ENCODE measurements at regions not wholly inside any gene's neighbourhood (a gene's known extent, or its start where the extent isn't known, plus 50 kb on each side); places are given as distances from the start of the nearest gene placed in this dataset.

DNA sequence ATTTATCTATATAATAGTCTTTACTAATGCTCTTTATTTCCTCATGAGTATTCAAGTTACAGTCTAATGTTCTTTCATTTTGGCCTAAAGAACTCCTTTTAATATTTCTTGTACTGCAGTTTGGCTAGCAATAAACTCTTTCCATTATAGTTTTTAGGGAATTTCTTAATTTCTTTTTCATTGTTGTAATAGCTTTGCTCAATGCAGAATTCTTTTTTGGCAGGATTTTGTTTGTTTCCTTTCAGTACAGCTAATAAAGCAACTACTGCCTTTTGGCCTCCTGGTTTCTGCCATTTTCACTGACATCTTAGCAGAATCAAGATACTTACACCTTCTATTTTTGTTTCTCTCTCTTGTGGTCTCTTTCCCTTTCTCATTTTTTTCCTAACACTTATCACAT is 390.4 kb upstream of the RGPD4 start:
- H3K36me3 ChIP-seq (replicated peaks), result no peaks in the 10 kb centered on the region
- in situ Hi-C loops (cut with MboI; ENCODE audit: low sequenced_read_pairs), result no loop called here
- no peak overlapping the region for H3K4me3 ChIP-seq
- H3K9me3 ChIP-seq, result no peaks in the 10 kb centered on the region
- H3K4me1 ChIP-seq, result no peaks in the 10 kb centered on the region
- no peaks in the 10 kb centered on the region for H3K27me3 ChIP-seq (ENCODE audit: low read depth)
- no peak for DNase-seq (ENCODE audit: low spot score in 2 of 2)

DNA sequence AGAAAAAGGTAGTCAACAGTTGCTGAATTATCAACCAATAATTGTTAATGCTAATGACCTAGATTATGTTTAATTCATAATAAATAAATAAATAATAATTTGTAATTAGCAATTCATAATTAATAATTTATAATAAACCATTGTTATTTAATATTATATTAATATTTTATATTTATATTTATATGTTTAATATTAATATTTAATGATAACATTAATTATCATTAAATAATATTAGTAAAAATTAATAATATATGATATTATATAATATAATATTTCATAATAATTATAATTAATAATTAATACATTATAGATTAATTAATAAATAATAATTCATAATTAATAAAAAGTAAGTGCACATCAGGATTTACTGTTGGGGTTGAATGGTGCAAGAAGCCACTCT is 389.4 kb upstream of the RGPD4 start:
- Histone ChIP-seq H3K4me3 (no peak overlapping the region), H3K27me3 (ENCODE audit: low read depth) (no peaks in the 10 kb centered on the region), H3K36me3 (replicated peaks) (no peaks in the 10 kb centered on the region), H3K4me1 (no peaks in the 10 kb centered on the region), H3K9me3 (no peaks in the 10 kb centered on the region)
- no peak for DNase-seq (ENCODE audit: low spot score in 2 of 2)
- in situ Hi-C loops (cut with MboI; ENCODE audit: low sequenced_read_pairs), result no loop called here

DNA sequence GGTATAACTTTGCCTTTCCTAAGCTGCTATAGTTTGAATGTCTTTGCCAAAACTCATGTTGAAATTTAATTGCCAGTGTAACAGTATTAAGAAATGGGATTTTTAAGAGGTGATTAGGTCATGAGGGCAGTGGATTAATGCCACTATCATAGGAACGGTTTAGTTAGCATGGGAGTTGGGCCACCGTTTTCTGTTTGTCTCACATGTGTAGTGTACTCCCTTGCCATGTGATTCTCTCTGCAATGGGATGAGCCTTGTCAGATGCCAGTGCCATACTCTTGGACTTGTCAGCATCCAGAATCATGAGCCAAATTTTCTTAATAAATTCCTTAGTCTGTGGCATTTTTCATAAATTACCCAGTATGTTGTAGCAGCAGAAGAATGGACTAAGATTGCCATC is 388.9 kb upstream of the RGPD4 start:
- no peak for DNase-seq (ENCODE audit: low spot score in 2 of 2)
- Histone ChIP-seq H3K27me3 (ENCODE audit: low read depth) (no peaks in the 10 kb centered on the region), H3K4me1 (no peaks in the 10 kb centered on the region), H3K36me3 (replicated peaks) (no peaks in the 10 kb centered on the region), H3K9me3 (no peaks in the 10 kb centered on the region), H3K4me3 (no peak overlapping the region)
- in situ Hi-C loops (cut with MboI; ENCODE audit: low sequenced_read_pairs), result no loop called here

DNA sequence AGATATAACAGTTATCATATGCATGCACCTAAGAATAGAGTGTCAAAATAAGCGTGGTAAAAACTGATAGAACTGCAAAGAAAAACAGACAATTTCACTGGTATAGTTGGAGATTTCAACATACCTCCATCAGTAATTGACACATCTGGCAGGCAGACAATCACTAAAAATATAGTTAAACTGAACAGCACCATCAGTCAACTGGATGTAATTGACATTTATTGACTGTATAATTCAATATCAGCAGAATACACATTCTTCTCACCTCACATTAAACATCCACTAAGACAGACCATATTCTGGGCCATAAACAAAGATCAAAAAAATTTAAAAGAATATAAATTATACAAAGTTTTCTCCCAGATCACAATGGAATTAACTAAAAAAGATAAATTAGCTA is 378.5 kb upstream of the RGPD4 start:
- H3K4me1 ChIP-seq, result no peaks in the 10 kb centered on the region
- no peak overlapping the region for H3K4me3 ChIP-seq
- no peaks in the 10 kb centered on the region for H3K27me3 ChIP-seq (ENCODE audit: low read depth)
- H3K9me3 ChIP-seq, result no peaks in the 10 kb centered on the region; the same call in 1 of the 2 replicates
- no peak for DNase-seq (ENCODE audit: low spot score in 2 of 2)
- no peaks in the 10 kb centered on the region for H3K36me3 ChIP-seq (replicated peaks)
- in situ Hi-C loops (cut with MboI; ENCODE audit: low sequenced_read_pairs), result no loop called here

DNA sequence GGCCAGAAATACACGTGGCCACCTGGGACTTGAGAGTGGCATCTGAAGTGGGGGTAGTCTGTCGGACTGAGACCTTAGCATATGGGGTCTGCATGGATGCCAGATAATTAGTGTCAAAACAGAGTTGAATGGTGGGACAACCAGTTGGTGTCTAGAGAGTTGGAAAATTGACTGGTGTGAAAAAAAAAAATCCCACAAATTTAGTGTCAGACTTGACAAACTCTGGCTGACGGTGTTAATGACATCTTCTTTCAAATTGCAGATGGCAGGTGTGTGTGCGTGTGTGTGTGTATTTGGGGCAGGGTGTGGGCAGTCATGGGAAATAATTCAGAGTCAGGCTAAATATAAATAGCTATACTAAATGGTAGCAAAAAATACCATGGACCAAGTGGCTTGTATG is 365.4 kb upstream of the RGPD4 start:
- no peaks in the 10 kb centered on the region for H3K9me3 ChIP-seq
- H3K27me3 ChIP-seq (ENCODE audit: low read depth), result no peaks in the 10 kb centered on the region
- H3K36me3 ChIP-seq (replicated peaks), result no peaks in the 10 kb centered on the region
- H3K4me3 ChIP-seq, result no peak overlapping the region
- H3K4me1 ChIP-seq, result no peaks in the 10 kb centered on the region
- no peak for DNase-seq (ENCODE audit: low spot score in 2 of 2)
- in situ Hi-C loops (cut with MboI; ENCODE audit: low sequenced_read_pairs), result no loop called here

DNA sequence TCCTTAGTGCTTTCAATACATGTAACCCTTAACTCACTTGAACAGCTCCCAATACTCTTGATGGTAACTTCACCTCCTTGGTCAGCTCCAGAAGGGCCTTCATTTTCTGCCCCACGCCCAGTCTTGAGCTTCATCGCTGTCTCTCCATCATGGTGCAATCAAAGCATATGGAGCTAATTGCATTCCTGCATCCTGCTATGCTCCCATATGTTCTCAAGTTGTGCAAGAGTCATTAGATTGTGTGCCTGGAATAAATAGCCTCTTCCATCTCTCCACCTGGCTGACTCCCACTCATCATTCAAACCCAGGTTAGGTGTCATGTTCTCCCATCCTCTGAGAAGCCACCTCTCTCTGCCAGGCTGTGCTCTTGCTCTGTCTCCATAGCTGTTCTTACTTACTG is 364.5 kb upstream of the RGPD4 start:
- no peak overlapping the region for H3K4me3 ChIP-seq
- in situ Hi-C loops (cut with MboI; ENCODE audit: low sequenced_read_pairs), result no loop called here
- DNase-seq (ENCODE audit: low spot score in 2 of 2), result no peak
- no peaks in the 10 kb centered on the region for H3K36me3 ChIP-seq (replicated peaks)
- H3K27me3 ChIP-seq (ENCODE audit: low read depth), result no peaks in the 10 kb centered on the region
- H3K4me1 ChIP-seq, result no peaks in the 10 kb centered on the region
- H3K9me3 ChIP-seq, result no peaks in the 10 kb centered on the region

DNA sequence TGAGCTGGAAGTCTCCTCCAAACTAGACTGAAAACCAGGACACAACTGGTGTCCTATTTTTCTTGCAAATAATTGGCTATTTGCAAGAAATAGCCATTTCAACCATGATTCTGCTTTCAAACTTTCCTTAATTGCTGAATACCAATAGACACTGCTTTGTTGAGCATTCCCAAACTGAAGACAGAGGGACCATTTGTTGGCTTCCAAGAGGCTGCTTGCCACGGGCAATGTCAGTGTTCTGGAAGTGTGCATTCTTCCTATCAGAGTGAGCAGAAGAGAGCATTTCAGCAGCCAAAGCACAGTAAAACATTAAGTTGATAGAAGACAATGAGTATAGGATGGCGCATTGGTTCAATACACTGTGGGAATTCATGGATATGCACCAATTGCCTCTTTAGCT is 360.5 kb upstream of the RGPD4 start:
- no peak for DNase-seq (ENCODE audit: low spot score in 2 of 2)
- Histone ChIP-seq H3K36me3 (replicated peaks) (no peaks in the 10 kb centered on the region), H3K4me3 (no peak overlapping the region), H3K9me3 (no peaks in the 10 kb centered on the region; the same call in 1 of the 2 replicates), H3K4me1 (no peaks in the 10 kb centered on the region), H3K27me3 (ENCODE audit: low read depth) (no peaks in the 10 kb centered on the region)
- in situ Hi-C loops (cut with MboI; ENCODE audit: low sequenced_read_pairs), result no loop called here

DNA sequence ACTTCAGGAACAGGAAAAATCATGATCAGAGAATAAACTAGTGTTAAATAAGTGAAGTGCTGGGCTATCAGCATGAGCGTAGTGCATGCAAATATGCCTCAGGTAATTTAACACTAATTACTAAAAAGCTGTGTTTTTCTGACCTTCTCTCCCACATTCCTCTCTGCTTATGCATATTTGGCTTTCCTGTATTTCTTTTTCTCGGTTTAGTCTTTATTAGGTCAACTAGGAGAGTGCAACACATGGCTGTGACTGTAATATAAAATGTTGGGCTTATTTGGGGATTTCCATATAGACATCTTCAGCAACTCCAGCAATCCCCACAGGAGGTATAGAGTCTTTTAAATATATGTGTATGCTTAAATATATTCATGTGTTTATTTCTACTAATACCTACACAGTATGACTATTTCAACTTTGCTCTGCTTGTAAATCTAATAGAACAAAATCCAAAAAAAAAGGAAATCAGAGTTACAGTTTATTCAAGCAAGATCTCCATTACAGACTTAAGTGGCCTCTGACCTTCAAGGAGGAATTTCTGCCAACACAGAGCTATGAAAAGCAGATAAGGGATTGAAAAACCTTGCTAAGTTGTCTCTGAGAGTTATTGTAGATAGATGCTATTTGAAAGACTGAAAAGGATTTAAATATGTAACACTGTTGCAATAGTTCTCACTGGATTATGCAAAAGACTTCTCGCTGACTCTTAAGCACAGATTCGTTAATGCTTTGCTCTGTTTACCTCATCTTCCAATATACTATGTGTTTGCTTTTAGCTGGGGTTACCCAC is 359.5 kb upstream of the RGPD4 start:
- no peak for DNase-seq (ENCODE audit: low spot score in 2 of 2)
- no peaks in the 10 kb centered on the region for H3K27me3 ChIP-seq (ENCODE audit: low read depth)
- no peaks in the 10 kb centered on the region; the same call in 1 of the 2 replicates for H3K9me3 ChIP-seq
- in situ Hi-C loops (cut with MboI; ENCODE audit: low sequenced_read_pairs), result no loop called here
- H3K36me3 ChIP-seq (replicated peaks), result no peaks in the 10 kb centered on the region
- H3K4me3 ChIP-seq, result no peak overlapping the region
- no peaks in the 10 kb centered on the region for H3K4me1 ChIP-seq

DNA sequence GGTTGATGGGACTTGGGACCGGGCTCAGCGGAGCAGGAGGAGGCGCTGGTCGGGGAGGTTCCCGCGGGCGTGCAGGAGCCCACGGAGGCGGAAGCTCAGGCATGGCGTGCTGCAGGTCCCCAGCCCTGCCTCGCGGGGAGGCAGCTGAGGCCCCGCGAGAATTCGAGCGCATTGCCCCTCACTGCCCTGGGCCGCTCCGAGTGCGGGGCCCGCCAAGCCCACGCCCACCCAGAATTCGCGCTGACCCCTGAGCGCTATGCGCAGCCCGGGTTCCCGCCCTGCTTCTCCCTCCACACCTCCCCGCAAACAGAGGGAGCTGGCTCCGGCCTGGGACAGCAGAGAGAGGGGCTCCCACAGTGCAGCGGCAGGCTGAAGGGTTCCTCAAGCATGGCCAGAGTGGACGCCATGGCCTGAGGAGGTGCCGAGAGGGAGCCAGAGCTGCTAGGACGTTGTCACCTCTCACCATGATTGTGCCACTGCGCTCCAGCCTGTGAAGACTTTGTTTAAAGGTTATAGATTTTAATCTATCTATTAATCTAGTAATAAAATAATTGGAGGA is 357.2 kb upstream of the RGPD4 start:
- Histone ChIP-seq H3K4me3 (no peak overlapping the region), H3K27me3 (ENCODE audit: low read depth) (no peaks in the 10 kb centered on the region), H3K4me1 (no peaks in the 10 kb centered on the region), H3K36me3 (replicated peaks) (no peaks in the 10 kb centered on the region), H3K9me3 (no peaks in the 10 kb centered on the region; the same call in 1 of the 2 replicates)
- in situ Hi-C loops (cut with MboI; ENCODE audit: low sequenced_read_pairs), result no loop called here
- no peak for DNase-seq (ENCODE audit: low spot score in 2 of 2)

DNA sequence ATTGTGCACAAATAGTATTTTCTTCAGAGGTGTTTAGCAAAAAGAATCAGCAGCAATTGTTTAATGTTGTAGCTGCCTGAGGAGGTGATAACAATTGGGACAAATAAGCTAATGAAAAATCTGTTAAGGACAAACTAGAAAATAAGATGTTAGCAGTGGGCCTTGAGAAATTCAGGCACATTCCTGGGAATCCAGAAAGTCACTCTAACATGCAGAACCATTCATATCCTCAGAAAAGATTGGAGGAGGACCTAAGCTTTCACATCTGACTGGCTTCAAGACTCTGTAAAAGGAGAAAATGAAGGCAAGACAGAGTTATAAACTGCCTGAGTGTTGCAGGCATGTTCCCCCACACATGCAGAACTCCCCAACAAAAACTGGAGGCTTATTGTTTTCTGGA is 353.5 kb upstream of the RGPD4 start:
- H3K4me1 ChIP-seq, result no peaks in the 10 kb centered on the region
- in situ Hi-C loops (cut with MboI; ENCODE audit: low sequenced_read_pairs), result no loop called here
- H3K27me3 ChIP-seq (ENCODE audit: low read depth), result no peaks in the 10 kb centered on the region
- H3K36me3 ChIP-seq (replicated peaks), result no peaks in the 10 kb centered on the region
- H3K4me3 ChIP-seq, result no peak overlapping the region
- H3K9me3 ChIP-seq, result no peaks in the 10 kb centered on the region; the same call in 1 of the 2 replicates
- DNase-seq (ENCODE audit: low spot score in 2 of 2), result no peak

DNA sequence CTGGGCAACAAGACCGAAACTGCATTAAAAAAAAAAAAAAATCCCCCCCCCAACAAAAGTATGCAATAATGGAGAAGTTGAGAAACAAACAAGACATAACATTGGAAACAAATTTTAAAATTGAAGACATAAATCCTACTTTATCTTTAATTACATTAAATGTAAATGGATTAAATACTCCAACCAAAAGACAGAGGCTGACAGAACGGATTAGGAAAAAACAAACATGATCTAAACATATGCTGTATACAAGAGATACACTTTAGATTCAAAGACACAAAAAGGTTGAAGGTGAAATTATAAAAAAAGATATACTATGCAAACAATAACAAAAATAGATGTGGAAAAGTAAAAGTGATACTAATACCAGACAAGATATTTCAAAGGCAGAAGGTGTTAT is 350.8 kb upstream of the RGPD4 start:
- Histone ChIP-seq H3K9me3 (no peaks in the 10 kb centered on the region; the same call in 1 of the 2 replicates), H3K4me3 (no peak overlapping the region), H3K4me1 (no peaks in the 10 kb centered on the region), H3K36me3 (replicated peaks) (no peaks in the 10 kb centered on the region), H3K27me3 (ENCODE audit: low read depth) (no peaks in the 10 kb centered on the region)
- in situ Hi-C loops (cut with MboI; ENCODE audit: low sequenced_read_pairs), result no loop called here
- no peak for DNase-seq (ENCODE audit: low spot score in 2 of 2)

DNA sequence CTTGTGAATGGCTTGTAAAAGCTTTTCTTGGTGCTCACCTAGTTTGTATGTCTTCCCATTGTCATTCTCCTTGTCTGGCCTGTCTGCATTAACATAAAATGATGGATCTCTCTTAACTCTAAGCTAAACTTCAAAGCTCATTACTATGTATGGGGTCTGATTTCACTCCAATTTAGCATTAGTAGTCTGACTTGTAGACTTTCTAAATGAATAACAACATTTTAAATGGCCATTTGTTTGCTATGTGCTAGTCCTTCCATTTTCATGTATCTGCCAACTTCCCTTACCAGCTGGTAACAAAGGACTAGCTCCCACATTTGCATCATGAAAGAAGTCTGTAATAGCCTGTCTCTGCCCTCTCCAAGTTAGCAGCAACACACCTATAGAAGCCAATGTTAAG is 324.2 kb upstream of the RGPD4 start:
- no peaks in the 10 kb centered on the region for H3K9me3 ChIP-seq
- in situ Hi-C loops (cut with MboI; ENCODE audit: low sequenced_read_pairs), result no loop called here
- no peaks in the 10 kb centered on the region for H3K36me3 ChIP-seq (replicated peaks)
- DNase-seq (ENCODE audit: low spot score in 2 of 2), result no peak
- H3K27me3 ChIP-seq (ENCODE audit: low read depth), result no peaks in the 10 kb centered on the region
- no peaks in the 10 kb centered on the region for H3K4me1 ChIP-seq
- H3K4me3 ChIP-seq, result no peak overlapping the region

DNA sequence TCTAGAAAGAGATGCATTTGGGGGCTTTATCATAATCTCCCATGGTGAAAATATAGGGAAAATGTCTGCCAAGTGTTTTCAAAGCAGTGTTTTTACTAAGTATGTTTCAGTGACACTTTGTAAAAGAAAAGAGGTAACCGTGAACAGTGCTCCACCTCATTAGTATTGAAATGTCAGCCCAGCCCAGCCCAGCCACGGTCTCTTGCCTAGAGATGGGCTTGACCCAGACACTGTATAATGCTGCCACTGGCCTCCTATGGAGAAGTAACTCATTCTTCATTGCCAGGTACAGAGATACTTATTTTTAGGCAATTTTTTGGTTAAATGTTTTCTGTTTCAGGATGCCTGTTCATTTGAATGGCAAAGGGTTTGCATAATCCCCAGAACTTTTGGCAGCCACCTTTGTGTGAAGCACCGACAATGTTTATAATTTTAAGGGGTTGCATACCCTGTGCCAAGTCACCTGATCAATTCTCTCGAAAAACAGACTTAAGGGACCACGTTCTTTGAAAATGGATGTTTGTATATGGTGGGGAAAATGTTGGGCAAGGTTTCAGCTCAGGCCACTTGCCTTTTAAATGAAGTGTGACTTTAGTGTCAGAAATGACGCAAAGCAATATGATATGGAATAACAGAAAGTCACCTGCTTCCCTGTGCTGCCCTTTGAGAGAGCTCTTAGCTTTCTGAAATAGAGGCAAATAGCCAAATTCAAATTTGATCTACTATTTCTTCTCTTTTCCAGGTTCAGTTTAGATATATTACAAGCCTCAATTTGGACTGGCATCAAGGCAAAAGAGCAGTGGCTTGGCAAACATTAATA is 314.5 kb upstream of the RGPD4 start:
- H3K4me1 ChIP-seq, result no peaks in the 10 kb centered on the region
- no peaks in the 10 kb centered on the region for H3K27me3 ChIP-seq (ENCODE audit: low read depth)
- no peak overlapping the region for H3K4me3 ChIP-seq
- no peaks in the 10 kb centered on the region for H3K36me3 ChIP-seq (replicated peaks)
- no peaks in the 10 kb centered on the region; the same call in 1 of the 2 replicates for H3K9me3 ChIP-seq
- in situ Hi-C loops (cut with MboI; ENCODE audit: low sequenced_read_pairs), result no loop called here
- DNase-seq (ENCODE audit: low spot score in 2 of 2), result no peak

DNA sequence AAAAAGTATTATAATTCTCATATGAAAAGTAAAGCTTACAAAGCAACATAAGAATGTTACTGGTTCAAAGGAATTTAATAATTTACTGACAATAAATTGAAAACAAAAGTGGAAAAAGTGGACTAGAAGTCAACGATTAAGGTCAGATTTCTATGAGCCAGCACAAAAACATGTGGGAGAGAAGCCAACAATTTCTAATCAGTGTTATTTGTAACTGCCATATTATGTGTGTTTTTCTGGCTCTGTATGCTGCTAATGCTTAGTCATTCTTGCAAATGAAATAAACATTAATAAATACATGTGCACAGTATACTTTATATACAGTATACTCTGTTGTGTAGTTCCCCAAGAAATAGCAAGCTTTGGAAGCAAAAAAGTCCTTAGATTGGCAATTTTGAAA is 301.3 kb upstream of the RGPD4 start:
- Histone ChIP-seq H3K9me3 (no peaks in the 10 kb centered on the region), H3K4me1 (no peaks in the 10 kb centered on the region), H3K27me3 (ENCODE audit: low read depth) (no peaks in the 10 kb centered on the region), H3K36me3 (replicated peaks) (no peaks in the 10 kb centered on the region), H3K4me3 (no peak overlapping the region)
- in situ Hi-C loops (cut with MboI; ENCODE audit: low sequenced_read_pairs), result no loop called here
- DNase-seq (ENCODE audit: low spot score in 2 of 2), result no peak

Measured in HAP-1 (cell line).